Stomach (tissue), 8 donors: ENCODE measurements at regions not wholly inside any gene's neighbourhood (a gene's known extent, or its start where the extent isn't known, plus 50 kb on each side); places are given as distances from the start of the nearest gene placed in this dataset.

Experiments used
- DNase-seq, 2 donors: peaks; one replicate each; pipeline versions ENCODE4 v3.0.0 to v3.0.0-alpha.2; 2013 to 2019
- H3K27ac ChIP-seq, 5 donors: fragments of 200-600 bp in 4 of 5; sonication (generic) in 4 of 5; one replicate each; pipeline ENCODE4 v1.5.1; 2013 to 2019; ENCODE audit warnings: mild to moderate bottlenecking in 1 of 5, moderate library complexity in 1 of 5
- H3K27me3 ChIP-seq, 3 donors: fragments of 200-600 bp; sonication (generic); one replicate each; pipeline ENCODE4 v1.5.1; 2017 to 2019; ENCODE audit warnings: mixed run types in 1 of 3
- H3K36me3 ChIP-seq, 4 donors: fragments of 200-600 bp; sonication (generic); 1 replicate in 3 of 4; 2 replicates in 1 of 4; pipeline ENCODE4 v1.5.1; 2016 to 2019
- H3K4me1 ChIP-seq, 4 donors: fragments of 200-600 bp; sonication (generic); one replicate each; pipeline ENCODE4 v1.5.1; 2016 to 2019
- H3K4me3 ChIP-seq, 4 donors: fragments of 200-600 bp; sonication (generic) in 3 of 4; one replicate each; pipeline ENCODE4 v1.5.1; 2016 to 2019; ENCODE audit warnings: mild to moderate bottlenecking in 1 of 4
- H3K9me3 ChIP-seq, 4 donors: fragments of 200-600 bp; sonication (generic); one replicate each; pipeline ENCODE4 v1.5.1; 2016 to 2019
- CTCF ChIP-seq, 7 experiments: fragments of 450-650 bp in 4 of 7; fragments of 200-600 bp in 3 of 7; sonication (generic) in 3 of 7; IDR thresholded peaks; one replicate each; pipeline ENCODE4 v1.5.1; 2016 to 2019; ENCODE audit warnings: antibody characterized with exemption in 7 of 7, control low read depth in 2 of 7, mild to moderate bottlenecking in 1 of 7
- EP300 ChIP-seq: sonication (generic); formaldehyde crosslinking; IDR thresholded peaks from one replicate; pipeline ENCODE4 v1.6.1; 2017; ENCODE audit warnings: antibody characterized with exemption
- POLR2A ChIP-seq, 4 donors: fragments of 450-650 bp; IDR thresholded peaks; one replicate each; pipeline ENCODE4 v1.6.1; 2016; ENCODE audit warnings: antibody characterized with exemption in 4 of 4, control low read depth in 2 of 4, mild to moderate bottlenecking in 1 of 4, moderate library complexity in 1 of 4
- POLR2AphosphoS5 ChIP-seq, 3 donors: sonication (generic); formaldehyde crosslinking; IDR thresholded peaks; one replicate each; pipeline ENCODE4 v1.6.1; 2016; ENCODE audit warnings: antibody characterized with exemption in 3 of 3
- WGBS, 5 donors: extraction: QIAGEN DNeasy Blood & Tissue Kit in 3 of 5; methylation state at CpG; one replicate each; pipeline versions ENCODE4 v1.1.5 to v1.1.7; 2013 to 2018; 5-methylcytosine and 5-hydroxymethylcytosine counted together
- intact Hi-C: fragments of 100-400 bp; cut with DNase I; formaldehyde crosslinking; loops from one replicate; pipeline ENCODE4 v1.15.1; 2023; ENCODE audit warnings: low total_unique reads
- donor health status: healthy with polysubstance abuse.
- donor health status: Bipolar disorder and iron deficiency.
- donor health status: healthy.

DNA sequence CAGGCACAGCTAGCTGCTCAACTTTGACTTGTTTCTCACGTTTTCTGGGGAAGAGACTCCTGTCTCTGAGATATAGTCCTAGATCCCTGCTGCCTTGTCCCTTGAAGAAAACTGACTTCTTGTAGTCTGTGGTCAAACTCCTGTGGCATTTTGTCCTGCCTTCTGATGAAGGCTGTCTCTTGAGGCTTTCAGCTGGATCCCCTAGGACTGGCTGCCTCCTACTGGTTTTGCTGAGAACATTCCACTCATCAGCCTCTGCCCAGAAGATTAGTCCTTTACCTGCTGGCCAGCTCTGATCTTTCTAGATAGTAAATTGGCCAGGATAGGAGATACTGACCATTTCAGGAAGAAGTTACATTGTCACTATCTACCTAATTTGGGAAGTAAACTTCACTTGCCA, 71.9 kb upstream of the CNR1 start:
- Histone ChIP-seq H3K9me3 (peaks cover 0 to 9% (median 3%) of the 10 kb centered on the region in 4 donors), H3K4me3 (no peak overlapping the region), H3K36me3 (no peaks in the 10 kb centered on the region), H3K27me3 (no peaks in the 10 kb centered on the region), H3K27ac (no peak overlapping the region), H3K4me1 (no peaks in the 10 kb centered on the region)
- peak in 1 of 2 donors; percentile 42 for DNase-seq
- intact Hi-C loops, result no loop called here
- TF ChIP-seq POLR2A (IDR thresholded peaks at IDR 0.05) (no peak), POLR2AphosphoS5 (IDR thresholded peaks at IDR 0.05) (no peak), CTCF (IDR thresholded peaks at IDR 0.05) (no peak), EP300 (no peak)
- WGBS, 5 donors, result 0 to 17% (median 12%) methylated on average over 1 of the region's 1 CpG

- TF ChIP-seq POLR2AphosphoS5 (IDR thresholded peaks at IDR 0.05), result no peak
- no peak for TF ChIP-seq EP300
- intact Hi-C loops, result no loop called here
- H3K9me3 ChIP-seq, result peaks cover 0 to 19% (median 4%) of the 10 kb centered on the region in 4 donors
- H3K27ac ChIP-seq, result no peak overlapping the region
- H3K27me3 ChIP-seq, result no peaks in the 10 kb centered on the region
- no peaks in the 10 kb centered on the region for H3K36me3 ChIP-seq
- DNase-seq, result no peak
- H3K4me3 ChIP-seq, result no peak overlapping the region
- H3K4me1 ChIP-seq, result no peaks in the 10 kb centered on the region
- WGBS, 5 donors, result 40 to 50% (median 45%) methylated on average over 7 of the region's 7 CpGs
These were observed 70.6 kb upstream of the CNR1 start for GRCh38 chr6:88236612-88237360.

- WGBS, 5 donors, result 44 to 66% (median 58%) methylated on average over 1 of the region's 1 CpG
- H3K36me3 ChIP-seq, result no peaks in the 10 kb centered on the region
- H3K4me1 ChIP-seq, result no peaks in the 10 kb centered on the region
- no peaks in the 10 kb centered on the region for H3K27me3 ChIP-seq
- no peak for DNase-seq
- no peak overlapping the region for H3K27ac ChIP-seq
- H3K4me3 ChIP-seq, result no peak overlapping the region
- intact Hi-C loops, result no loop called here
- no peak for TF ChIP-seq EP300
- TF ChIP-seq POLR2AphosphoS5 (IDR thresholded peaks at IDR 0.05), result no peak
- TF ChIP-seq CTCF (IDR thresholded peaks at IDR 0.05), result no peak
- no peak for TF ChIP-seq POLR2A (IDR thresholded peaks at IDR 0.05)
- peaks cover 0 to 34% (median 14%) of the 10 kb centered on the region in 4 donors for H3K9me3 ChIP-seq
These were observed 66.6 kb upstream of the CNR1 start for GRCh38 chr6:88232753-88233152.

DNA sequence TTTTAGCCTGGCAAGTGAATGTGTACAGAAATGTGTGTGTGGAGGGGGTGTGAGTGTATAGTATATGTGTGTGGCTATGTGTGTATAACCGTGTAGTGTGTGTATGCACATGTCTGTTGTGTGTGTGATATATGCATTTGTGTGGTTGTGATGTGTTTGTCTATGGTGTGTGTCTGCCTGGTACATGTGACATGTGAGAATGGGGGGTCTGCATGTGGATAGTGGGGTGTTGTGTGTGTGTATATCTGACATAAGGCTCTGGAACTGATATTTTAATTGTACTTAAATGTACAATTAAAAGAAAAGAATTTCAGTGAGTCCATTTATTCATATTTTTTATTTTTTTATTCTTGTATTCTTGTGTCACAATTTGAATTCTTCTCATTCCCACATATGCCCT, 57.2 kb upstream of the CNR1 start:
- intact Hi-C loops, result no loop called here
- TF ChIP-seq POLR2AphosphoS5 (IDR thresholded peaks at IDR 0.05), result no peak
- no peak for TF ChIP-seq EP300
- TF ChIP-seq CTCF (IDR thresholded peaks at IDR 0.05), result no peak
- TF ChIP-seq POLR2A (IDR thresholded peaks at IDR 0.05), result no peak
- Histone ChIP-seq H3K27me3 (no peaks in the 10 kb centered on the region), H3K4me1 (no peaks in the 10 kb centered on the region), H3K36me3 (no peaks in the 10 kb centered on the region), H3K27ac (no peak overlapping the region), H3K9me3 (no peaks in the 10 kb centered on the region), H3K4me3 (no peak overlapping the region)
- 56 to 79% (median 70%) methylated on average over 1 of the region's 1 CpG for WGBS, 5 donors
- no peak for DNase-seq

- WGBS, 5 donors, result 48 to 62% (median 50%) methylated on average over 2 of the region's 2 CpGs
- H3K9me3 ChIP-seq, result no peaks in the 10 kb centered on the region
- no peaks in the 10 kb centered on the region for H3K27me3 ChIP-seq
- H3K36me3 ChIP-seq, result no peaks in the 10 kb centered on the region
- H3K4me1 ChIP-seq, result no peaks in the 10 kb centered on the region
- TF ChIP-seq POLR2AphosphoS5 (IDR thresholded peaks at IDR 0.05) (no peak), CTCF (IDR thresholded peaks at IDR 0.05) (no peak), EP300 (no peak), POLR2A (IDR thresholded peaks at IDR 0.05) (no peak)
- peak in 1 of 2 donors; percentile 29 for DNase-seq
- no peak overlapping the region for H3K4me3 ChIP-seq
- intact Hi-C loops, result no loop called here
- H3K27ac ChIP-seq, result no peak overlapping the region
These were observed 54.3 kb upstream of the CNR1 start for GRCh38 chr6:88220493-88220892.
